SK-N-SH (cell line): ENCODE measurements at regions not wholly inside any gene's neighbourhood (a gene's known extent, or its start where the extent isn't known, plus 50 kb on each side); places are given as distances from the start of the nearest gene placed in this dataset.

ENCODE experiments used
- CTCF ChIA-PET: fragments of 300-600, 350-600 bp; formaldehyde crosslinking; extraction: SDS; loops from one replicate; lab custom pipeline; 2021; lab: Yijun Ruan, JAX
- POLR2A ChIA-PET: fragments of 350-600 bp; sonication (Branson Sonifier 250); formaldehyde crosslinking; extraction: SDS; loops from one replicate; lab custom pipeline; 2020; ENCODE audit warnings: antibody characterized with exemption, inconsistent platforms; lab: Yijun Ruan, JAX
- DNase-seq: peaks from one replicate; pipeline ENCODE4 v3.0.0; 2012
- H2AFZ ChIP-seq: fragments of 200-600 bp; sonication (generic); 2 replicates; pipeline ENCODE4 v1.8.1; 2016; ENCODE audit warnings: antibody characterized with exemption, mild to moderate bottlenecking, low read depth
- H3F3A ChIP-seq: fragments of 200-600 bp; sonication (generic); replicated peaks from 2 replicates; pipeline ENCODE3; 2016; ENCODE audit warnings: antibody characterized with exemption, mild to moderate bottlenecking; ENCODE audit not compliant: insufficient read depth
- H3K27ac ChIP-seq, 2 experiments: fragments of 200-500 bp in 1 of 2; fragments of 200-600 bp in 1 of 2; sonication (Bioruptor generic) in 1 of 2; sonication (generic), shearing (Covaris generic) in 1 of 2; 2 replicates each; pipeline versions ENCODE4 v1.5.1 to v1.6.1; 2014 to 2016; ENCODE audit warnings: low read depth in 2 of 2, inconsistent platforms in 1 of 2, low read length in 1 of 2, mild to moderate bottlenecking in 1 of 2, mixed read lengths in 1 of 2
- H3K27me3 ChIP-seq: fragments of 200-600 bp; sonication (generic), shearing (Covaris generic); 2 replicates; pipeline ENCODE4 v1.6.1; 2016; ENCODE audit warnings: mixed run types; ENCODE audit not compliant: insufficient read depth
- H3K36me3 ChIP-seq, 2 experiments: fragments of 200-500 bp in 1 of 2; fragments of 200-600 bp in 1 of 2; sonication (Bioruptor generic) in 1 of 2; sonication (generic) in 1 of 2; replicated peaks in 1 of 2; 2 replicates each; pipeline versions ENCODE3 to v1.5.1; 2014 to 2016; ENCODE audit warnings: low read length in 1 of 2, mild to moderate bottlenecking in 1 of 2; ENCODE audit not compliant: insufficient read depth in 2 of 2, control insufficient read depth in 1 of 2
- H3K4me1 ChIP-seq, 2 experiments: fragments of 200-500 bp in 1 of 2; fragments of 200-600 bp in 1 of 2; sonication (Bioruptor generic) in 1 of 2; sonication (generic), shearing (Covaris generic) in 1 of 2; 2 replicates each; pipeline versions ENCODE4 v1.5.1 to v1.6.1; 2014 to 2016; ENCODE audit warnings: low read depth in 1 of 2, low read length in 1 of 2, mixed run types in 1 of 2; ENCODE audit not compliant: insufficient read depth in 2 of 2, control insufficient read depth in 1 of 2
- H3K4me2 ChIP-seq: fragments of 200-600 bp; sonication (generic), shearing (Covaris generic); 2 replicates; pipeline ENCODE4 v1.6.1; 2017; ENCODE audit warnings: mixed run types
- H3K4me3 ChIP-seq, 2 experiments: fragments of 200-500 bp in 1 of 2; fragments of 200-600 bp in 1 of 2; sonication (Bioruptor generic) in 1 of 2; sonication (generic), shearing (Covaris generic) in 1 of 2; 2 replicates each; pipeline versions ENCODE4 v1.5.1 to v1.8.1; 2014 to 2016; ENCODE audit warnings: low read depth in 2 of 2, inconsistent platforms in 1 of 2, low read length in 1 of 2, mild to moderate bottlenecking in 1 of 2, mixed read lengths in 1 of 2, moderate library complexity in 1 of 2
- H3K79me2 ChIP-seq: fragments of 200-600 bp; sonication (generic); 2 replicates; pipeline ENCODE4 v1.8.1; 2017; ENCODE audit warnings: mild to moderate bottlenecking; ENCODE audit not compliant: insufficient read depth
- H3K9ac ChIP-seq: fragments of 200-600 bp; sonication (generic); 2 replicates; pipeline ENCODE4 v1.6.1; 2017; ENCODE audit warnings: mixed run types
- H3K9me2 ChIP-seq: fragments of 200-600 bp; sonication (generic); 2 replicates; pipeline ENCODE4 v1.6.1; 2017; ENCODE audit warnings: mixed run types
- H3K9me3 ChIP-seq: fragments of 200-600 bp; sonication (generic); 2 replicates; pipeline ENCODE4 v1.6.1; 2017; ENCODE audit warnings: mixed run types, mild to moderate bottlenecking, moderate library complexity
- H4K20me1 ChIP-seq: fragments of 200-600 bp; sonication (generic); 2 replicates; pipeline ENCODE4 v1.6.1; 2017; ENCODE audit warnings: mild to moderate bottlenecking, mixed run types; ENCODE audit not compliant: insufficient read depth
- CHD2 ChIP-seq: fragments of 150-350 bp; IDR thresholded peaks from 2 replicates; pipeline ENCODE4 v1.6.1; 2018; ENCODE audit warnings: low read length; ENCODE audit not compliant: partially characterized antibody
- ELF1 ChIP-seq: IDR thresholded peaks from 2 replicates; pipeline ENCODE4 v1.4.0; 2012
- EP300 ChIP-seq, 2 experiments: IDR thresholded peaks; 2 replicates each; pipeline versions ENCODE4 v1.4.0 to v1.6.1; 2012; ENCODE audit warnings: borderline replicate concordance in 1 of 2, low read depth in 1 of 2, low read length in 1 of 2
- FOSL2 ChIP-seq: IDR thresholded peaks from 2 replicates; pipeline ENCODE4 v1.4.0; 2012; ENCODE audit warnings: low read depth, mild to moderate bottlenecking, moderate library complexity, borderline replicate concordance
- GABPA ChIP-seq: IDR thresholded peaks from 2 replicates; pipeline ENCODE4 v1.4.0; 2012; ENCODE audit warnings: low read depth, mild to moderate bottlenecking
- JUND ChIP-seq: IDR thresholded peaks from 2 replicates; pipeline ENCODE4 v1.4.0; 2012
- MEF2A ChIP-seq: IDR thresholded peaks from 2 replicates; pipeline ENCODE4 v1.4.0; 2012; ENCODE audit warnings: low read depth, borderline replicate concordance
- MXI1 ChIP-seq: IDR thresholded peaks from 2 replicates; pipeline ENCODE4 v1.6.1; 2012; ENCODE audit warnings: mild to moderate bottlenecking, low read depth, low read length, improper control_type of control experiment
- NFIC ChIP-seq: IDR thresholded peaks from 2 replicates; pipeline ENCODE4 v1.4.0; 2012; ENCODE audit warnings: borderline replicate concordance
- POLR2AphosphoS5 ChIP-seq: IDR thresholded peaks from 2 replicates; pipeline ENCODE4 v1.6.1; 2012; ENCODE audit warnings: low read depth, low read length
- RAD21 ChIP-seq: IDR thresholded peaks from 2 replicates; pipeline ENCODE4 v1.6.1; 2012; ENCODE audit warnings: mild to moderate bottlenecking, low read length
- RCOR1 ChIP-seq: fragments of 150-350 bp; IDR thresholded peaks from 2 replicates; pipeline ENCODE4 v1.6.1; 2017; ENCODE audit warnings: antibody characterized with exemption, low read length
- RFX5 ChIP-seq: IDR thresholded peaks from 2 replicates; pipeline ENCODE4 v1.6.1; 2012; ENCODE audit warnings: mild to moderate bottlenecking, improper control_type of control experiment, low read length
- RXRA ChIP-seq: IDR thresholded peaks from 2 replicates; pipeline ENCODE4 v1.4.0; 2012; ENCODE audit warnings: low read depth, mild to moderate bottlenecking, borderline replicate concordance
- SIN3A ChIP-seq: IDR thresholded peaks from 2 replicates; pipeline ENCODE4 v1.6.1; 2012; ENCODE audit warnings: low read depth, mild to moderate bottlenecking, low read length, moderate library complexity, borderline replicate concordance
- TAF1 ChIP-seq: IDR thresholded peaks from 2 replicates; pipeline ENCODE4 v1.6.1; 2012; ENCODE audit warnings: low read depth, mild to moderate bottlenecking, low read length, moderate library complexity, borderline replicate concordance
- TEAD4 ChIP-seq: IDR thresholded peaks from 2 replicates; pipeline ENCODE4 v1.4.0; 2012; ENCODE audit warnings: mild to moderate bottlenecking, borderline replicate concordance; ENCODE audit not compliant: insufficient read depth
- USF1 ChIP-seq: IDR thresholded peaks from 2 replicates; pipeline ENCODE4 v1.4.0; 2012; ENCODE audit warnings: low read depth, borderline replicate concordance
- YY1 ChIP-seq: IDR thresholded peaks from 2 replicates; pipeline ENCODE4 v1.4.0; 2012; ENCODE audit warnings: low read depth, mild to moderate bottlenecking
- WGBS: methylation state at CpG from one replicate; pipeline ENCODE4 v1.1.6; 2017; ENCODE audit warnings: low lambda C conversion rate; 5-methylcytosine and 5-hydroxymethylcytosine counted together
- TF ChIP-seq, protein P1 (sequence below): IDR thresholded peaks from 2 replicates; pipeline ENCODE4 v1.4.0; 2012; ENCODE audit warnings: low read depth
- TF ChIP-seq, protein P2 (sequence below): IDR thresholded peaks from 2 replicates; pipeline ENCODE4 v1.6.1; 2012; ENCODE audit warnings: mild to moderate bottlenecking, low read depth, low read length, moderate library complexity
- TF ChIP-seq, protein P3 (sequence below): fragments of 150-350 bp; IDR thresholded peaks from 2 replicates; pipeline ENCODE4 v1.6.1; 2016; ENCODE audit warnings: mild to moderate bottlenecking, low read depth, low read length

DNA sequence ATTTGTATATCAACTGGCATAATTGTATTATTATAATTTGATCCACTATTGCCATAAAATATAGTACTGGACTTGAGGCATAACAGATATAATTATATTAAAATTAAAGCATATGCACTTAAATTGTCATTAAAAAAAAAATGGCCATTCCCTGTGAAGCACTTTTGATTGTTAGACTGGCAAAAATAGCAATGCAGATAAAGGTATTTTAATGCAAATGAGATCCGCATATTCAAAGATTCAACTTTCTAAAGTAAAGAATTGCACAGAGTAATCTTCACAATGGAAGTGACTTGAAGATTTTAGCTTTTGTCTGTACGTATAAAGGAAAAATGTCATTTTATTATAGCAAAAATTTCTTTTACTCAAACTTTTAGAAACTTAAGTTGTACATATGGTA lies 871.8 kb upstream of the PABPC4L start:
- whole genome bisulfite sequencing, result 48% methylated on average over 2 of the region's 2 CpGs
- Histone ChIP-seq H3F3A (no peaks in the 10 kb centered on the region), H3K4me1 (no peaks in the 10 kb centered on the region), H3K4me2 (no peak overlapping the region), H3K27ac (no peak overlapping the region), H3K4me3 (no peak overlapping the region), H3K27me3 (no peaks in the 10 kb centered on the region), H3K9me3 (no peaks in the 10 kb centered on the region), H4K20me1 (no peaks in the 10 kb centered on the region), H2AFZ (no peak overlapping the region), H3K9ac (no peak overlapping the region), H3K36me3 (no peaks in the 10 kb centered on the region), H3K79me2 (no peaks in the 10 kb centered on the region), H3K9me2 (no peaks in the 10 kb centered on the region)
- CTCF ChIA-PET, result no interaction called here
- TF ChIP-seq RCOR1 (no peak), TAF1 (no peak), SIN3A (no peak), GABPA (no peak), MEF2A (no peak), ELF1 (no peak), RXRA (no peak), TEAD4 (no peak), POLR2AphosphoS5 (no peak), USF1 (no peak), EP300 (IDR thresholded peaks at IDR 0.05; ENCODE audit: borderline replicate concordance in 1 of 2, low read depth in 1 of 2, low read length in 1 of 2) (no peak), RFX5 (no peak), RAD21 (no peak), FOSL2 (no peak), MXI1 (no peak), CHD2 (no peak)
- TF ChIP-seq, protein P1, sequence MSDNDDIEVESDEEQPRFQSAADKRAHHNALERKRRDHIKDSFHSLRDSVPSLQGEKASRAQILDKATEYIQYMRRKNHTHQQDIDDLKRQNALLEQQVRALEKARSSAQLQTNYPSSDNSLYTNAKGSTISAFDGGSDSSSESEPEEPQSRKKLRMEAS, result no peak
- POLR2A ChIA-PET, result no interaction called here
- no peak for DNase-seq

DNA sequence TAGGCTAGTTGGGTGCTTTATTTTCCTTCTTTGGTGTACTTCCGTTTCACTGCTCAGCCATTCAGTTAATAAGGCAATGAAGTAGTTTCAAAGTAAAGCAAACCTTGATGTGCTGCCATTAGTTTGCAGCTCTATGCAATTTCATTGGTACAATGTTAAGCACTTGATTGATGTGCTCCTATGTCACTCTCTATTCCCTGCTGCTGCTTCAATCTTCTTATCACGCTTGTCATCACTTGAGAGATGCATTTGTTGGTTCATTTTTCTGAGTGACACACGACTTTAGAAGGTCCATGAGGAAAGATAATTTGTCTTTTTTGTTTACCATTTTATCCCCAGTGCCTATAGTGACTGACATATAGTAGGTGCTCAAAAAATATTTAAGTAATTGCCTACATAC lies 871.0 kb upstream of the PABPC4L start:
- no peak for DNase-seq
- Histone ChIP-seq H3K9me2 (no peaks in the 10 kb centered on the region), H3K27ac (no peak overlapping the region), H3K27me3 (no peaks in the 10 kb centered on the region), H3K9ac (no peak overlapping the region), H3K9me3 (no peaks in the 10 kb centered on the region), H4K20me1 (no peaks in the 10 kb centered on the region), H3K4me2 (no peak overlapping the region), H3K4me1 (no peaks in the 10 kb centered on the region), H3K79me2 (no peaks in the 10 kb centered on the region), H2AFZ (no peak overlapping the region), H3K36me3 (no peaks in the 10 kb centered on the region), H3K4me3 (no peak overlapping the region), H3F3A (no peaks in the 10 kb centered on the region)
- POLR2A ChIA-PET, result no interaction called here
- WGBS, result under 1% methylated on average over 3 of the region's 3 CpGs
- TF ChIP-seq, protein P2, sequence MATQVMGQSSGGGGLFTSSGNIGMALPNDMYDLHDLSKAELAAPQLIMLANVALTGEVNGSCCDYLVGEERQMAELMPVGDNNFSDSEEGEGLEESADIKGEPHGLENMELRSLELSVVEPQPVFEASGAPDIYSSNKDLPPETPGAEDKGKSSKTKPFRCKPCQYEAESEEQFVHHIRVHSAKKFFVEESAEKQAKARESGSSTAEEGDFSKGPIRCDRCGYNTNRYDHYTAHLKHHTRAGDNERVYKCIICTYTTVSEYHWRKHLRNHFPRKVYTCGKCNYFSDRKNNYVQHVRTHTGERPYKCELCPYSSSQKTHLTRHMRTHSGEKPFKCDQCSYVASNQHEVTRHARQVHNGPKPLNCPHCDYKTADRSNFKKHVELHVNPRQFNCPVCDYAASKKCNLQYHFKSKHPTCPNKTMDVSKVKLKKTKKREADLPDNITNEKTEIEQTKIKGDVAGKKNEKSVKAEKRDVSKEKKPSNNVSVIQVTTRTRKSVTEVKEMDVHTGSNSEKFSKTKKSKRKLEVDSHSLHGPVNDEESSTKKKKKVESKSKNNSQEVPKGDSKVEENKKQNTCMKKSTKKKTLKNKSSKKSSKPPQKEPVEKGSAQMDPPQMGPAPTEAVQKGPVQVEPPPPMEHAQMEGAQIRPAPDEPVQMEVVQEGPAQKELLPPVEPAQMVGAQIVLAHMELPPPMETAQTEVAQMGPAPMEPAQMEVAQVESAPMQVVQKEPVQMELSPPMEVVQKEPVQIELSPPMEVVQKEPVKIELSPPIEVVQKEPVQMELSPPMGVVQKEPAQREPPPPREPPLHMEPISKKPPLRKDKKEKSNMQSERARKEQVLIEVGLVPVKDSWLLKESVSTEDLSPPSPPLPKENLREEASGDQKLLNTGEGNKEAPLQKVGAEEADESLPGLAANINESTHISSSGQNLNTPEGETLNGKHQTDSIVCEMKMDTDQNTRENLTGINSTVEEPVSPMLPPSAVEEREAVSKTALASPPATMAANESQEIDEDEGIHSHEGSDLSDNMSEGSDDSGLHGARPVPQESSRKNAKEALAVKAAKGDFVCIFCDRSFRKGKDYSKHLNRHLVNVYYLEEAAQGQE, result no peak
- TF ChIP-seq NFIC (no peak), YY1 (no peak), JUND (no peak), ELF1 (no peak), TAF1 (no peak), USF1 (no peak)
- TF ChIP-seq, protein P3, sequence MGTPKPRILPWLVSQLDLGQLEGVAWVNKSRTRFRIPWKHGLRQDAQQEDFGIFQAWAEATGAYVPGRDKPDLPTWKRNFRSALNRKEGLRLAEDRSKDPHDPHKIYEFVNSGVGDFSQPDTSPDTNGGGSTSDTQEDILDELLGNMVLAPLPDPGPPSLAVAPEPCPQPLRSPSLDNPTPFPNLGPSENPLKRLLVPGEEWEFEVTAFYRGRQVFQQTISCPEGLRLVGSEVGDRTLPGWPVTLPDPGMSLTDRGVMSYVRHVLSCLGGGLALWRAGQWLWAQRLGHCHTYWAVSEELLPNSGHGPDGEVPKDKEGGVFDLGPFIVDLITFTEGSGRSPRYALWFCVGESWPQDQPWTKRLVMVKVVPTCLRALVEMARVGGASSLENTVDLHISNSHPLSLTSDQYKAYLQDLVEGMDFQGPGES, result no peak
- CTCF ChIA-PET, result no interaction called here
